HUDEP-2 (cell line): ENCODE measurements at regions not wholly inside any gene's neighbourhood (a gene's known extent, or its start where the extent isn't known, plus 50 kb on each side); places are given as distances from the start of the nearest gene placed in this dataset.
"Not testable (repeated sequence)": the region's sequence is repeated elsewhere in the genome, so short reads cannot be mapped to it uniquely, and the experiment has no call there.

Source experiments
- DNase-seq, 76 experiments: peaks; one replicate each; lab custom pipeline; 2025; ENCODE audit not compliant: unreplicated experiment in 76 of 76; lab: John Stamatoyannopoulos, UW

DNA sequence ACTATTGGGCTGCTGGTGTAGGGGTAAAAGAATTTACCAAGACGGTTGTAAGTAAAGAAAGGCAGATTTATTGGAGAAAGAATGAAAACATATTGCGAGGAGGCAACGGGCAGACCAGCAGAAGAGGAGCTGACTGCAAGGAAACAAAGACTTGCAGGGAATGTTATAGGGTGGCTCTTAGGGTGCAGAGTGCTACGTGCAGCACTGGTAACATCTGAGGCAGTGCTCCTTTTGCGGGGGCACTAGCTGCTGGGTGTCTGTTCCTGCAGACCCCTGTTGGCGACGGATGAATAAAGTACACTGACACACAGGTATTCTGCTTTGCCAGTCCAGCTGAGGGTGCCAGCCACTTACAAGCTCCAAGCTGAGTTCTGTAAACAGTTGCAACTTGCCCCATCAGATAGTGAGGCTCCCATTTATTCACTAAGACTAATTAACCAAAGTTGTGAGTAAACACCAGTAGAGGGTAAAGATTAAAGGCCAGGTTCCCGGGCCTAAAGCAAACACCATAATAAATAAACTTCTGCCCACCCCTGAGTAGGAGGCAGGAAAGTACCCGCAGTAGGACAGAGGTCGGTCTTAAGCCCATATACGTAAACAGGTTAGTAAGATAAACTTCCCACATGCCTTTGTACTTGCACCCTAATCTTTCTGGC is 140.2 kb upstream of the KCNK1 start:
- DNase-seq, result no peak

DNA sequence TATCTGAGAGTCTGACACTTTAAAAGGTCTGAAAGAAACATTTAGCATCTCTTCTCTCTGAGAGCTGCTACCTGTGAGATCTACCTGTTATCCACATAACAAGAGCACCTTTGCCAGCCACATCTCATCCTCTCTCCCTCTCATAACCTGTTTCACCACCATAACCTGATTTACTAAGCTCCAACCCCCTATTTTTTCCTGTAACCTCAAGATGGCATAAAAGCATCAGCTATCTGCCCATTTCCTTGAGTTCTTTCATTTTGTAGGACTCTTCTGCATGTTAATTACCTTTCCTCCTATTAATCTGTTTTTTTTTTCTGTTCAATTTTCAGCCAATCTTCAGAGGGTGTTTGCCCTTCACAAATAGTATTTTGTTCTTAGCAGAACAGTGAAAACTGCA is 136.5 kb upstream of the KCNK1 start:
- DNase-seq, result no peak

DNA sequence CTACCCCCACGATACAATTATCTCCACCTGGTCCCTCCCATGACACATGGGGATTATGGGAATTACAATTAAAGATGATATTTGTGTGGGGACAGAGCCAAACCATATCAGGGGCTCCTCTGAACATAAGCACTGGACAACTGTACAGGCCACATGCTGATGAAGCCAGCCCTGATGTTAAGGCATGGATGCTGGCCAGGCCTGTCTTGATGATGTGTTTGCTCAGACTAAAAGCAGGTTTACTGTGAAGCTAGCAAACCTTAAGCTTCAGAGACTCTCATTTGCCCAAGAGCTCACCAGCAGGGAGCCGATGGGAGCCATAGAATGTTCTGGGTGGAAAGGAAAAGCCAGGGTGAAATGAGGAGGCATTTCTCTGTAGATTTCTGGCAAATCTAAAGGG is 135.3 kb upstream of the KCNK1 start:
- no peak for DNase-seq

DNA sequence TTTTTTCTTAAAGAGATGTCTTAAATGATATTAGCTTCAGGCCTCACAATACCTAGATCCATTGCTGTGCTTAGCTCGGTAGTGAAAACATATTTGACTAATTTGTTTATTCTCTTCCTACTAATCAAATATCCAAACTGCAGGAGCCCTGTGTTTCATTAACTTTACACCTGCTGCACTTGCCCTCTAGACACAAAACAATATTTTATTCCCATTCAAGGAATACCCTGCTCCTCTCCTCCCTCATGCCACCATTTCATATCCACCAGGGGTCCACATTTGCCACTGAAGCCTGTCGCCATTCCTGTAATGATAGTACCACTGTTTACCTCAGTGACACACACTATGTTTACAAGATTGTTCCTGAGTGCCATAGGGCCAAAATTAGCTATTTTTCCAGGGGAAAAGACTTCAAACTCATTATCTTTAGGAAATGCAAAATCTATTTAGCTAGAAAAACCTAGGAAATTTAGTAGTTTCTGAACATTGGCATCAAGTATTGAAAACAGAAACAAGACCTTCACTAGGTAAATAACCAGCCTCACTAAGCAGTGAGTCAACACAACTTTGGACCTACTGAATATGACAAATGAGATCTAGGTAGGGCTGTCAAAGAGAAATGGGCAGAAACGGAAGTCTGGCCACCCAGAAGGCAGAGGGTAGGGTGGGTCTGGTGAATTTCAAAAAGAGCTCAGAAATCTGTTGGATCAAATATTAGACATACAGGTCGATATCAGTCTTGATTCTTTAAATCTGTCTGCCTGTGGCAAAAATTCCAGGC is 134.6 kb upstream of the KCNK1 start:
- no peak for DNase-seq

DNA sequence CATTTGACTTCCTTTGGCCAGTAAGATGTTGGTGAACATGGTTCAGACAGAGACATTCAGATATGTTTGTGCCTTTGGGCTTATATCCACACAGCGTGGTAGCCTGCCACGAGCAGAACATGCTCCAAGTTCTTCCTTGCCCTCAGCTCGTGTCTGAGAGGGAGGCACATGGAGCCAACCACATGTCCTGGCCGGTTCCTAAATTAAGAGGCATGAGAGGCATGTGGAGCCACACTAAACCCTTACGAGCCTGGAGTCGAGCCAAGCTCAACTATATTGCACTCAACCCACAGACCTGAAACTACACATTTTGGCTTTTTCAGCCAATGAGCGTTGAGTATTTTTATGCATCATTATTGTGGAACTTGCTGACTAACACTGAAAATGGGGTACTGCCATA is 133.7 kb upstream of the KCNK1 start:
- no peak for DNase-seq

DNA sequence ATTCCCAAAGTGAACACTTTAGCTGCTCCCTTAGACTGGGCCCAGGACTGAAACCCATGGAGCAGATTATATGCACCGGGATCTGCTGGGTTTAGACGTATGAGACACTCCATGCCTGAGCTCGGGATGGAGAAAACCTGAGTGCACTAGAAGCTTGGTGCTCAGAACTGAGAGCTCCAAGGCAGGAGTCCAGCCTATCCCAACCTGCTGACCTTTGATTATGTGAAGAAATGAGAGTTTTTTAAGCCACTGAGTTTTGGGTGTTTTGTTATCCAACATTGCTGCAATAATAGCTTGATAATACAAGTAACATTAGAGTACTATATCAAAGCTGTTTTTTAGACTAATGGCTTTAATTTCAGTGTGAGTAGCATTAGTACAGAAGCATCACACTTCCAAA is 131.5 kb upstream of the KCNK1 start:
- DNase-seq, result no peak

DNA sequence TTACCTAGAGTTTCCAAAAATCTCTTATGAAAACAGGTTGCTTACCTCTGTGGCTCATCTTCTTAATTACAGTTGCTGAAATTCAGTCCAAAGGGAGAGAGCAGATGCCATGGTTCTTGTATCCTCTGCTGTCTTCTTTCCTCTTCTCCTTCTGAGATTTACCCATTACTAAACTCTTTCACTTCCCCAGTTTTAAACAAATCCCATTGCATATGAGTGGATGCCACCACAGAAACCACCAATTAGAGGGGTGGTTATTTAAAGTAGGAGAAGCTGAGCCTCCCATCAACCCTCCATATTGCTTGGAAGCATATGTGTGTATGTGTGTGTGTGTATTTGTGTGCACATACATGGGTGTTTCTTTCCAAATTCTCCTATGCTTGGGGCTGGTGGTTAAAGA is 128.5 kb upstream of the KCNK1 start:
- no peak for DNase-seq

DNA sequence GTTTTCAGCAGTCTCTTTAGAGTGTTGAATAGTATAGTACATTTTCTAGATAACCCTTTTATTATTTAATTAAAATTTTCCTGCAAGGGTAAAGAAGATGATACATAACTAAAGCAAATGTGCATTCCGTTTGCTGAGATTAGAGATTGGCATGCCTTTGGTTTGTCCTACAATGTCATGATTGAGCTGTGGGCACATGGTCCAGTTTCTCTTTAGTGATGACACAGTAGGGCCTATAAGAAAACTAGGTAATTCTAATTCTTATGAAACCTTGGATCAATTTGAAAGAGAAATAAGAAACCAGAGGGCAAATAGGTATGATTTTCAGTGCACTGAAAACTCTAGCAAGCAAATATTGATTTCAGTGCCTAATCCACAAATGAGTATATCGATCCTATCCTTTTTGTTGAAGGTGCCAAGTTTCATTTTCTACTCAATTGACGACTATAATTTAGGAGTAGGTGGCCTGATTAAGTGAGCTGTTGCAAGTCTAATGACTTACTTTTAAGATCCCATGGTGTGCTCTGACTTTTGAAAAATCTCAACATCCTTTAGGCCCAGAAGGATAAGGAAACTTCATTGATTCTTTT is 128.0 kb upstream of the KCNK1 start:
- DNase-seq, result no peak

DNA sequence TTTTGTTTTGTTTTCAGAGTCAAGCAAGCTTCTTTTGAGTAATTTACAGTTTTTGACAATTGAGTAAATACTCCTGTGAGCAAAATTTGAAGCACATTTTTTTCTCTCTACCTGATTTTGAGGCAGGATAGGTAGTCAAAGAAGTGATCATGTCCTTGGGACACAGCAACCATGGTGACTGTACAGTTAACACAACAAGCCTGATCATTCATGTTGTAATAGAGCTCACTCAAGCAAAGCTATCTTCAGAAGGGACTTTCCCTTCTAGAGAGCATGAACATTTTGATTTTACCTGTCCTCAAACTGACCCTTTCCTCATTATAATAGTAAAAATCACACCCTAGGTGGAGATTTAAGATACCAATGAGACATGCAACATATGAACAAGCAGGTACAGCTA is 126.5 kb upstream of the KCNK1 start:
- DNase-seq, result no peak

DNA sequence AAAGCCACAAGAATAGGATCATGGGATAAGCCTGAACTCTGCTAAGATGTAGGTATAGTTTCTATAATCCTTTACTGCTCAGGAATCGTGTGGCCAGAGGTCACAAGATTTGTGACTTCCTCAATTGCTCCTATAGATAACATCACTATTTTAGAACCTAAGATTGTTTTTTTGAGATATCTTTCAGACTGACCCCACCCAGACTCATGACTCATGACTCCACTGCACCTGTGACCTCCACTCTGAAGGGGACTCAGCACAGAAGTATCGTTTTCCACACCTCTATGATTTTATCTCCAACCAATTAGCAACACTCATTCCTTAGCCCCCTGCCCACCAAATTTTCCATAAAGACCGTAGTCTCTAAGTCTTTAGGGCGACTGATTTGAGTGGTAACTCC is 124.5 kb upstream of the KCNK1 start:
- DNase-seq, result no peak

DNA sequence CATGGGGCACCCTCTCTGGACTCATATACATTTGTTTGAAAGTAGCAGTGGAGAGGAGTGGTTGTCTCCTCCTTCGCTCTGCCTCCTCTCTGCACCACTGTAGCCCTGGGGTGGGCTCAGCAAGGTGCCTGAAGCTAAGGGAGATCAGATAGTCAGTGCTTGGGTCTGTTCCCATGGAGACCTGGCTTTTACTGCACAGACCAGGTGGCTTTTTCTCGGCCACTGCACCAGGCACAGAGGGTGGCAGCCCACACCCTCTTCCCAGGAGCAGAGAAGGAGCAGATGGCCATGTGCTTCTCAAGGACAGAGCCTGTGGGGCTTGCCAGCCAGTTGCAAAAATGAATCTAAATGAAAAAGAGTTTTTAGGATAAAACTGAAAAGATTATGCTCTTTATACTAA is 123.4 kb upstream of the KCNK1 start:
- no peak for DNase-seq

DNA sequence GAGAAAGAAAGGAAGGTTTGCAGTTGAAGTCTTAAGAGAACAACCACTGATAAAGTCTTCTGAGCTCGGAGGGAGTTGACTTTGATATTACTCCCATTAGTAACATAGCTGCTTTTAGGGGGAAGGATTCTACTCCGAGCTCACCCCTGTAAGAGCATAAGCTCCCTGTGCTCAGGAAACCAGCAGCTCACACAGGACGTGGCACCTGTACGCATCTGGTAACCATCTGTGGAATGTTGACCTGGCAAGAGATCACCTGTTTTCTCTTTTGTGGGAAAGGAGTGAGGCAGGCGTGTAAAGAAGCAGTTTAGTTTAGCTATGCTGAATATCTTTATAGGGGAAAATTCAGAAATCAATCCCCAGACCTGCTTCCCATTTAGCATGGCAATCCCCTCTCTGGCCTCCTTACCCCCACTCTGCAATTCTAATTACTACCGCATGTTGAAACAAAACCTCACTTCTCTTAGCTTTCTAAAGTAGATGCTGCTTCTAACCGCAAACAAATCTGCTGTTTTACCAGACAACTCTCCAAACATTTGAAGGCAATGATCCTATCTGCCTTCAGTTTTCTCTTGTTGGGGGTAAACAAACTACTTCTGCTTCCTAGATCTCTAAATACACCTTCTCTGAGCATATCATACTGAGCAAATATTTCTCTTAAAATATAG is 121.8 kb upstream of the KCNK1 start:
- no peak for DNase-seq

DNA sequence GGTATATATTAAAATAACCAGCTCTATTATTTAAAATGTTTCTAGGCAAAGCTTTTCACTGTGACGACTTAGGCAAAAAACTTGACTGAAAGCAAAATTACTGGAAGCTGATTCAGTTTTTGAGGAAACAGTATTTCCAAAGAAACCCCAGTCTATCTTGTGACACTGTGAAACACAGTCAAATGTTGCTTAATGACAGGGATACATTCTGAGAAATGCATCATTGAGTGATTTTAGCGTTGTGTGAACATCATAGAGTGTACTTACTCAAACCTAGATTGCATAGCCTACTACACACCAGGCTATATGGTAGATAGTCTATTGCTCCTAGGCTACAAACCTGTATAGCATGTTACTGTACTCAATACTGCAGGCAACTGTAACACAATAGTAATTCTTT is 116.9 kb upstream of the KCNK1 start:
- DNase-seq, result no peak

DNA sequence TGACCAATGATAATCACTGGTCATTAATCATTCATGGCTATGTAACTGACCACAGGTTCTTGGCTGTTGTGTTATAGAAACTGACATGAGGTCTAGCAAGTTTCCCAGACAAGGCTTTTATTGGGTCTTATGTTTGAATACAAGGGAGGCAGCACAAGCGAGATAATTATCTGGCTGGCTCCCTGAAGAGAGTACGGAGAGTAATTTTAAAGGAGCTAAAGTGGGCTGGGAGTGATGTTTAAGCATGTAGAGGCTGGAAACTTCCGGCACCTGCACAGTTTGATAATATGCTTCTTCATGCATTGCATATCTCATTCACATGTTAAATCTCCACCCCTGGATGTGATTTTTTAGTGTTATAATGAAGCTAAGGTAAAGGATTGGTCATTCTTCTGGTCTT is 116.2 kb upstream of the KCNK1 start:
- DNase-seq, result no peak

DNA sequence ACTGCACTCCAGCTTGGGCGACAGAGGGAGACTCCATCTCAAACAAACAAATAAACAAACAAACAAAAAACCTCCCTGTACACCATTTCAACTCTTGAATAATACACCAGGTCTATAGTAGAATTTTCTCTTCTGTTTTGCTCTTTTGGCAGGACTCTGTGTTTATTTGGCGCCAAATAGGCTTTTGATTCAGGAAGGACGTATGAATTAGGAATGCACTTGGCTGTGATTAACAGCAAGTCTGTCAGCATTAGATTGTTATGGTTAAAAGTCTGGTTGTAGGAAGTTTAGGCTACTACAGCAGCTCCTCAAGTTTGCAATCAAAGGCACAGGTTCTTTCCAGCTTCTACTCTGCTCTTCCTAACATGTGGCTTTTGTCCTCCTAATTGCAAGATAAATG is 113.8 kb upstream of the KCNK1 start:
- DNase-seq, result no peak

DNA sequence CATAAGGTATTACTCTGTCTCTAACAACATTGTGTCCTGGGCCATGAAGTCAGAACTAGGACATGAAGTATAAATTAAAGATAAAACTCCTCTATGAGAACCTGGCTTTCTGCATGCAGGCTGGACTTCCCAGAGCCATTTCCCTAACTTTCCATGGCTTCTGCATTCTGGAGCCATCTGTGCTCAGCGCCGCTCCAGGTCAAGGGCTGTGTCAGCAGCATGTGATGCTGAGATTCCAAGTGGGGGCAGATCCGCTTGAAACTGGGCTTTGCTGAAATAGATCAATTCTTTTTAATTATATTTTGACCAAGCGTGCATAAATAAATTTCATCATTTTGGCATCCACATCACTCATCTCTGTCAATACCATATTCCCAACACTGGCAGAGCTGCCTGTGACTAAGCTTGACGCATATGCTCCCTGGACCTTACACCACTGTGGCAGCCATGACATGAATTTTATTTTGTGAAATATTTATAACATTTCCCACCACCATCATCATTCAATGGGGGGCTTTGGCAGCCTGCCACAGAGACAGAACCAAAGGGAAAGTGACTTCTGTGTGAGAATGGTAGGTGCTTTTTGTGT is 110.4 kb upstream of the KCNK1 start:
- no peak for DNase-seq

DNA sequence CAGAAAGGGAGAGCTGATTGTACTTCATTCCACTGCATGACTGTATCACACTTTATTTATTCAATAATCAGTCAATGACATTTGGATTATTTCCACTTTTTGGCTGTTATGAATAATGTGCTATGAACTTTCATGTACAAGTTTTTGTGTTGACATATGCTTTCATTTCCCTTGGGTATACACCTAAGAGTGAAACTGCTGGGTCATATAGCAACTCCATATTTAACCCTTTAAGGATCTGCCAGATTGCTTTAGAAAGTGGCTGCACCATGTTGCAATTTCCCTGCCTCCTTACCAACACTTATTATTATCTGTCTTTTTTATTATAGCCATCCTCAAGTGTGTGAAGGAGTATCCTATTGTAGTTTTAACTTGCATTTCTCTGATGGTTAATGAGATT is 108.8 kb upstream of the KCNK1 start:
- DNase-seq, result no peak

DNA sequence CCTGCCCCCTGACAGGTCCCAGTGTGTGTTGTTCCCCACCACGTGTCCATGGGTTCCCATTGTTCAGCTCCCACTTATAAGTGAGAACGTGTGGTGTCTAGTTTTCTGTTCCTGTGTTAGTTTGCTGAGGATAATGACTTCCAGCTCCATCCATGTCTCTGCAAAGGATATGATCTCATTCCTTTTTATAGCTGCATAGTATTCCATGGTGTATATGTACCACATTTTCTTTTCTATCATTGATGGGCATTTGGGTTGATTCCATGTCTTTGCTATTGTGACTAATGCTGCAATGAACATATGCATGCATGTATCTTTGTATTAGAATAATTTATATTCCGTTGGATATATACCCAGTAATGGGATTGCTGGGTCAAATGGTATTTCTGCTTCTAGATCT is 108.0 kb upstream of the KCNK1 start:
- not testable (repeated sequence) for DNase-seq

DNA sequence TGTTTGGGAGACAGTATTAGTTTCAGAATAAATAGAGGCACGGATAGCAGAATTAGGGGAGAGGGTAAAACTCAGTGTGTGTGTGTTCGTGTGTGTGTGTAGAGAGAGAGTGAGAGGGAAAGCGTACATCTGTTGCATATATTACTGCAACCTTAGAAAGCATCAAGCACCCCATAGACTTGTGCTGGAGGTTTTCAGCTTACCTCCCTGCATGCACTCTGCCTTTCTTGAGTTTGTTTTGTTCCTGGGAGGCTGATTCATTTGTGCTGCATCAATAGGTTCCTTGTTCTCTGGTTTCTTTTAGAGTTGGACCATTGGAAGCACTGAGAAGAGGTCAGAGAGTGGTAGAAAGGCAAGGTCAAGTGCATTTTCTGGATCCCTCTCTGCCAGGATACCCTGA is 104.4 kb upstream of the KCNK1 start:
- no peak for DNase-seq

DNA sequence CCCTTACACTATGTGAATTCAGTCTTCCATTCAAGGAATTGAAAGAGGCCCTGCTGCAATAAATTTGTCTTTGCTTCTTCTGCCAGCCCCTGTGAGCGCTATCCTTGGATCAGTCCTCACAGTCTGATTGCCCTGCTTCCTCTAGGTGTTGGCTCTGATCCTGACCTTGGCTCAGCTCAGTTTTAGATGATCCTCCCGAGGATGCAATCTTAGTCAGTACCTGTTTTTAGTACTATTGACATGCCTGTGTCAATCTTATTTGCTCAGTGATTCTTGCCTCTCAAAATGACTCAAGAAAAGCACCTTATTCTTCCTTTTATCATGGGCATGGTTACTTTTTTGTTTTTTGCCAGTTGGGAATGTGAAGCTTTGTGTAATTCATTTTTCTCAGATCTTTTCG is 101.4 kb upstream of the KCNK1 start:
- DNase-seq, result no peak

DNA sequence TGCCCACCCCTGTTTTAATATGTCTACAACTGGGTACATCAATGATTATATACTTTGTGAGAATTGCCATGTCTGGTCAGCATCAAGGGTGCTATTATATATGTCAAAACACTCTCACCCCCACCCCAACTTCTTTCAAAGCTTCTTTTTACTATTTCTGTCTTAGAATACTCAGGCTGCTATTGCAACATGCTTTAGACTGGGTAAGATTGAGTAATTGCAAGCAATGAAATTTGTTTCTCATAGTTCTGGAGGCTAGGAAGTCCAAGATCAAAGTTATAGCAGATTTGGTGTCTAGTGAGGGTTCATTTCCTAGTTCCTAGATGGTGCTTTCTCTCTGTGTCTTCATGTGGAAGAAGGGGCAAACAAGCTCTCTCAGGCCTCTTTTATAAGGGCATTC is 100.5 kb upstream of the KCNK1 start:
- DNase-seq, result no peak
